Vagina (tissue), 2 donors: ENCODE measurements at regions not wholly inside any gene's neighbourhood (a gene's known extent, or its start where the extent isn't known, plus 50 kb on each side); places are given as distances from the start of the nearest gene placed in this dataset.

Experiments used
- POLR2A ChIP-seq, 2 donors: fragments of 450-650 bp; IDR thresholded peaks; one replicate each; pipeline ENCODE4 v1.6.1; 2017; ENCODE audit warnings: antibody characterized with exemption in 2 of 2, mild to moderate bottlenecking in 2 of 2, moderate library complexity in 2 of 2
- POLR2AphosphoS5 ChIP-seq, 2 donors: sonication (generic); formaldehyde crosslinking; IDR thresholded peaks; one replicate each; pipeline ENCODE4 v1.9.0; 2017; ENCODE audit warnings: antibody characterized with exemption in 2 of 2, mild to moderate bottlenecking in 2 of 2, low read depth in 1 of 2; ENCODE audit not compliant: insufficient read depth in 1 of 2
- TF ChIP-seq, protein P1 (sequence below), 3 experiments: fragments of 450-650 bp in 2 of 3; fragments of 200-600 bp in 1 of 3; sonication (generic) in 1 of 3; IDR thresholded peaks; one replicate each; pipeline ENCODE4 v1.5.1; 2017 to 2019; ENCODE audit warnings: antibody characterized with exemption in 3 of 3, mild to moderate bottlenecking in 2 of 3, moderate library complexity in 2 of 3

DNA sequence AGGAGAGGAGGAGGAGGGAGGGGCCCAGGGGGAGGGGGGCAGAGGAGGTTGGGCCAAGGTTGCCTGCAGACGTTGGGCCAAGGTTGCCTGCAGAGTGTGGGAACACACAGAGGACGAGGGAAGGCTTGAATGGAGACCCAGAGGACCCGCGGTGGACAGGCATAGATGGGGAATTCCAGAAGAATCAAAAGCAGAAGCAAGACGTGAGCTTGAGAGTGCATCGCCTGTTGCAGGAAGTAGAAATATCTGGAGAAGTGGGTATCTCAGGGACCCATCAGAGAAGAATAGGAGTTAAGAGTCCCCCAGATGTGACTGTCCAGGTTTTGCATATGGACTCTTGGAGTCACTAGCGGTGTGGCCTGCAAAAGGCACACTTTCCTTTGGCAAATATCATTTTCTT, 670.2 kb downstream of the TBC1D22A start:
- TF ChIP-seq POLR2A (IDR thresholded peaks at IDR 0.05) (no peak), POLR2AphosphoS5 (IDR thresholded peaks at IDR 0.05; ENCODE audit: insufficient read depth in 1 of 2, low read depth in 1 of 2) (no peak)
- TF ChIP-seq, protein P1, sequence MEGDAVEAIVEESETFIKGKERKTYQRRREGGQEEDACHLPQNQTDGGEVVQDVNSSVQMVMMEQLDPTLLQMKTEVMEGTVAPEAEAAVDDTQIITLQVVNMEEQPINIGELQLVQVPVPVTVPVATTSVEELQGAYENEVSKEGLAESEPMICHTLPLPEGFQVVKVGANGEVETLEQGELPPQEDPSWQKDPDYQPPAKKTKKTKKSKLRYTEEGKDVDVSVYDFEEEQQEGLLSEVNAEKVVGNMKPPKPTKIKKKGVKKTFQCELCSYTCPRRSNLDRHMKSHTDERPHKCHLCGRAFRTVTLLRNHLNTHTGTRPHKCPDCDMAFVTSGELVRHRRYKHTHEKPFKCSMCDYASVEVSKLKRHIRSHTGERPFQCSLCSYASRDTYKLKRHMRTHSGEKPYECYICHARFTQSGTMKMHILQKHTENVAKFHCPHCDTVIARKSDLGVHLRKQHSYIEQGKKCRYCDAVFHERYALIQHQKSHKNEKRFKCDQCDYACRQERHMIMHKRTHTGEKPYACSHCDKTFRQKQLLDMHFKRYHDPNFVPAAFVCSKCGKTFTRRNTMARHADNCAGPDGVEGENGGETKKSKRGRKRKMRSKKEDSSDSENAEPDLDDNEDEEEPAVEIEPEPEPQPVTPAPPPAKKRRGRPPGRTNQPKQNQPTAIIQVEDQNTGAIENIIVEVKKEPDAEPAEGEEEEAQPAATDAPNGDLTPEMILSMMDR (IDR thresholded peaks at IDR 0.05): no peak
